GM23248 (cell line): ENCODE measurements at regions not wholly inside any gene's neighbourhood (a gene's known extent, or its start where the extent isn't known, plus 50 kb on each side); places are given as distances from the start of the nearest gene placed in this dataset.

ENCODE experiments used
- EZH2 ChIP-seq: fragments of 200-600 bp; sonication (generic); IDR thresholded peaks from 2 replicates; pipeline ENCODE4 v1.6.1; 2018; ENCODE audit warnings: antibody characterized with exemption, mild to moderate bottlenecking; ENCODE audit not compliant: insufficient read depth, poor library complexity, severe bottlenecking
- EZH2phosphoT487 ChIP-seq: fragments of 200-600 bp; sonication (generic); IDR thresholded peaks from 2 replicates; pipeline ENCODE4 v1.6.1; 2018; ENCODE audit warnings: antibody characterized with exemption, moderate library complexity, mild to moderate bottlenecking, low read depth; ENCODE audit not compliant: insufficient read depth

DNA sequence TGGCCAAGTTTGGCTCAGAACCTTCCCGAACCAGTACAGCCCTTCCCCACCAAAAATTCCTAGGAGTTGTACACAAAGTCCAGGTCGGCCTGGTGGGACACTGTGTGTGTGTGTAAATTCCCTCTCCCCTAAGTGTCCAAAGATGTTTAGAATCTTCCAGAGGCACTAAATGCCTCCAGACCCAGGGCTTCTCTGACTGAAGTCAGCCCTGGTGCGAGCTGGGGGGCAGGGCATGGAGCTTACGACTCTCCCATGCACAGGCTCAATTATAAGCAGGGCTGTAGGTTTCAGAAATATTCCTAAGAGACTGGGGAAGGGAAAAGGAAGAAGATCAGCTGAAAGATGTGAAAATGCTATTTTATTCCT is 106.9 kb upstream of the ATF7IP start:
- TF ChIP-seq EZH2phosphoT487 (no peak), EZH2 (no peak)
